ENCODE measurements at regions not wholly inside any gene's neighbourhood (a gene's known extent, or its start where the extent isn't known, plus 50 kb on each side); places are given as distances from the start of the nearest gene placed in this dataset.

GRCh38 chr2:160639472-160639871 is 145.9 kb upstream of the RBMS1 start:
- Histone ChIP-seq H3K36me3 (no peaks in the 10 kb centered on the region), H3K4me3 (no peak overlapping the region), H3K27ac (no peak overlapping the region), H3K4me1 (peaks cover 0 to 12% (median 0%) of the 10 kb centered on the region in 6 donors), H3K9me3 (peaks cover 0 to 41% (median 30%) of the 10 kb centered on the region in 8 donors), H3K27me3 (replicated peaks in 1 of 7) (no peaks in the 10 kb centered on the region)
- TF ChIP-seq POLR2AphosphoS5 (IDR thresholded peaks at IDR 0.05): no peak
- no peak for TF ChIP-seq POLR2A (IDR thresholded peaks at IDR 0.05)
- TF ChIP-seq CTCF (IDR thresholded peaks at IDR 0.05 in 8 of 11, conservative IDR thresholded peaks at IDR 0.05 in 3 of 11): no peak
- intact Hi-C loops (cut with DNase I; ENCODE audit: low total_unique reads): no loop called here
- DNase-seq: no peak

GRCh38 chr2:160646684-160647444 is 153.3 kb upstream of the RBMS1 start:
- H3K27ac ChIP-seq: no peak overlapping the region
- TF ChIP-seq CTCF (IDR thresholded peaks at IDR 0.05 in 8 of 11, conservative IDR thresholded peaks at IDR 0.05 in 3 of 11) (no peak), POLR2AphosphoS5 (IDR thresholded peaks at IDR 0.05) (no peak), POLR2A (IDR thresholded peaks at IDR 0.05) (no peak)
- H3K27me3 ChIP-seq (replicated peaks in 1 of 7): no peaks in the 10 kb centered on the region
- no peak overlapping the region for H3K4me3 ChIP-seq
- WGBS, 5 donors: 77 to 81% (median 79%) methylated on average over 6 of the region's 6 CpGs
- peaks cover under 1 to 19% (median 6%) of the 10 kb centered on the region in 6 donors for H3K4me1 ChIP-seq
- DNase-seq: no peak
- intact Hi-C loops (cut with DNase I; ENCODE audit: low total_unique reads): no loop called here
- H3K36me3 ChIP-seq: no peaks in the 10 kb centered on the region
- H3K9me3 ChIP-seq: no peaks in the 10 kb centered on the region

- whole genome bisulfite sequencing, 5 donors: 87 to 94% (median 93%) methylated on average over 30 to 33 of the region's 33 CpGs
- H3K36me3 ChIP-seq: no peaks in the 10 kb centered on the region
- no peaks in the 10 kb centered on the region for H3K27me3 ChIP-seq (replicated peaks in 1 of 7)
- intact Hi-C loops (cut with DNase I; ENCODE audit: low total_unique reads): no loop called here
- no peak for TF ChIP-seq POLR2A (IDR thresholded peaks at IDR 0.05)
- no peak overlapping the region for H3K4me3 ChIP-seq
- H3K9me3 ChIP-seq: no peaks in the 10 kb centered on the region
- peaks cover 8 to 32% (median 16%) of the 10 kb centered on the region in 6 donors for H3K4me1 ChIP-seq
- no peak for DNase-seq
- no peak overlapping the region for H3K27ac ChIP-seq
Measured at GRCh38 chr2:160647967-160648685, 154.5 kb upstream of the RBMS1 start.

DNA sequence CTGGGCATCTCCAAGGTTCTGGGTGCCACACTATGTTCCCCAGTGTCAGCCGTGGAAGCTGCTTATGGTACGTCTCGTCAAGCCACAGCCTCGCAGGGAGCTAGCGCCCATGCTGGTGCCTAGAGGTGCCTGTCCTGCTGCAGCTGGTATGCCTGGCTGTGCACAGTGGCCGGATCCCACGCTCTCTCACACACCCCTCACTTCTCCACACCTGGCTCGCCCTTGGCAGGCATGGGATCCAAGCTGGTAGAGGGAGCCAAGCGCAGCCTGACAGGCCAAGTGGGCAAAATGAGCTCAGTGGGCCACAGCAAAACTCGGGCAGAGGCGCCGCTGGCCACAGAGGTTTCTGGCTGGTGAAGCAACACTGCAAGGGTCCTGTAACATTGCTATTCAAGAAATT is 156.1 kb upstream of the RBMS1 start:
- Histone ChIP-seq H3K9me3 (no peaks in the 10 kb centered on the region), H3K27me3 (replicated peaks in 1 of 7) (no peaks in the 10 kb centered on the region), H3K36me3 (no peaks in the 10 kb centered on the region), H3K4me1 (peaks cover 8 to 35% (median 16%) of the 10 kb centered on the region in 6 donors), H3K4me3 (no peak overlapping the region), H3K27ac (no peak overlapping the region)
- peak; percentile 75 for DNase-seq
- intact Hi-C loops (cut with DNase I; ENCODE audit: low total_unique reads): no loop called here
- WGBS, 5 donors: 93 to 99% (median 94%) methylated on average over 11 to 12 of the region's 12 CpGs
- TF ChIP-seq POLR2A (IDR thresholded peaks at IDR 0.05) (no peak), POLR2AphosphoS5 (IDR thresholded peaks at IDR 0.05) (no peak), CTCF (IDR thresholded peaks at IDR 0.05 in 8 of 11, conservative IDR thresholded peaks at IDR 0.05 in 3 of 11) (no peak)
